K562 (cell line): ENCODE measurements at regions not wholly inside any gene's neighbourhood (a gene's known extent, or its start where the extent isn't known, plus 50 kb on each side); places are given as distances from the start of the nearest gene placed in this dataset.

ENCODE experiments used
- ATAC-seq: fragments of 200-7000 bp; cut with Tn5 transposase; 3 replicates; pipeline ENCODE4 v1.9.1; 2020; ENCODE audit warnings: moderate library complexity
- BruUV-seq: library from RNA; stranded (reverse); fragments of 400-500 nt; replicated peaks from 2 replicates; lab custom pipeline; 2021; lab: Mats Ljungman, UMichigan
- CTCF ChIA-PET: fragments of 300-600 bp; formaldehyde crosslinking; extraction: SDS; loops from one replicate; lab custom pipeline; 2021; ENCODE audit warnings: low intra/inter-chr PET ratio; lab: Yijun Ruan, JAX
- POLR2A ChIA-PET: fragments of 300-600, 350-650 bp; sonication (Branson Sonifier 250); formaldehyde crosslinking; extraction: SDS; loops from one replicate; lab custom pipeline; 2021; ENCODE audit warnings: antibody characterized with exemption, inconsistent platforms; lab: Yijun Ruan, JAX
- DNase-seq, 4 experiments: peaks; one replicate each; pipeline versions ENCODE4 v3.0.0 to v3.0.0-alpha.2; 2011 to 2018; ENCODE audit warnings: low spot score in 3 of 4, mixed read lengths in 3 of 4; ENCODE audit errors: extremely low read depth in 1 of 4
- FAIRE-seq: peaks from 2 replicates; lab custom pipeline; 2011; peaks lifted over from hg19 to GRCh38; lab: Jason Lieb, UNC
- H2AFZ ChIP-seq: 2 replicates; pipeline ENCODE4 v1.6.0; 2011; ENCODE audit warnings: low read depth, low read length, control low read depth, inconsistent platforms
- H3K27ac ChIP-seq: fragments of 200-600 bp; 3 replicates; pipeline ENCODE4 v1.8.0; 2011; ENCODE audit warnings: low read depth, mild to moderate bottlenecking, control low read depth, inconsistent platforms, low read length, moderate library complexity, mixed read lengths; ENCODE audit errors: extremely low read depth
- H3K27me3 ChIP-seq, 2 experiments: fragments of 300-600 bp in 1 of 2; 2 replicates in 1 of 2; 3 replicates in 1 of 2; pipeline versions ENCODE4 v1.6.0 to v1.8.0; 2011; ENCODE audit warnings: inconsistent platforms in 2 of 2, low read length in 2 of 2, mild to moderate bottlenecking in 1 of 2, mixed read lengths in 1 of 2, moderate library complexity in 1 of 2; ENCODE audit not compliant: control insufficient read depth in 2 of 2, insufficient read depth in 2 of 2
- H3K36me3 ChIP-seq: fragments of 300-600 bp; 3 replicates; pipeline ENCODE4 v1.8.0; 2011; ENCODE audit warnings: mild to moderate bottlenecking, low read length, inconsistent platforms; ENCODE audit not compliant: control insufficient read depth, insufficient read depth
- H3K4me1 ChIP-seq, 2 experiments: fragments of 200-600 bp in 1 of 2; replicated peaks in 1 of 2; 2 replicates in 1 of 2; 3 replicates in 1 of 2; pipeline versions ENCODE4 v1.5.1 to v1.8.0; 2011; ENCODE audit warnings: inconsistent platforms in 2 of 2, low read length in 2 of 2, mild to moderate bottlenecking in 1 of 2, mixed read lengths in 1 of 2, moderate library complexity in 1 of 2; ENCODE audit not compliant: control insufficient read depth in 2 of 2, insufficient read depth in 2 of 2
- H3K4me2 ChIP-seq: 2 replicates; pipeline ENCODE4 v1.6.1; 2011; ENCODE audit warnings: low read length, control low read depth, inconsistent platforms, mixed read lengths; ENCODE audit not compliant: insufficient read depth
- H3K4me3 ChIP-seq: fragments of 200-600 bp; sonication (generic), shearing (Covaris generic); 2 replicates; pipeline ENCODE4 v1.5.1; 2016; ENCODE audit warnings: control low read depth, inconsistent platforms
- H3K79me2 ChIP-seq: fragments of 200-600 bp; 3 replicates; pipeline ENCODE4 v1.8.0; 2011; ENCODE audit warnings: low read length, inconsistent platforms; ENCODE audit not compliant: control insufficient read depth, insufficient read depth
- H3K9ac ChIP-seq, 2 experiments: 2 replicates each; pipeline versions ENCODE4 v1.6.0 to v1.6.1; 2011; ENCODE audit warnings: low read depth in 2 of 2, low read length in 2 of 2, control low read depth in 1 of 2, inconsistent platforms in 1 of 2, mild to moderate bottlenecking in 1 of 2, mixed read lengths in 1 of 2; ENCODE audit not compliant: insufficient read depth in 1 of 2
- H3K9me1 ChIP-seq: one replicate; pipeline ENCODE4 v1.6.0; 2011; ENCODE audit warnings: inconsistent platforms, mild to moderate bottlenecking, low read length, moderate library complexity; ENCODE audit not compliant: control insufficient read depth, insufficient read depth
- H3K9me3 ChIP-seq: replicated peaks from 2 replicates; pipeline ENCODE4 v1.5.1; 2011; ENCODE audit warnings: low read depth, low read length, inconsistent platforms; ENCODE audit not compliant: control insufficient read depth, insufficient read depth
- H4K20me1 ChIP-seq: replicated peaks from 2 replicates; pipeline ENCODE4 v1.6.1; 2011; ENCODE audit warnings: low read length, inconsistent platforms, mixed read lengths; ENCODE audit not compliant: control insufficient read depth, insufficient read depth
- ATF4 ChIP-seq: fragments of 450-650 bp; formaldehyde crosslinking; IDR thresholded peaks from 2 replicates; pipeline ENCODE4 v1.4.0; 2022; ENCODE audit warnings: mild to moderate bottlenecking, moderate library complexity
- CBFA2T2 ChIP-seq: fragments of 450-650 bp; conservative IDR thresholded peaks from 2 replicates; pipeline ENCODE4 v1.6.1; 2017; ENCODE audit warnings: mild to moderate bottlenecking
- CBFA2T3 ChIP-seq: fragments of 450-650 bp; IDR thresholded peaks from 2 replicates; pipeline ENCODE4 v1.6.1; 2017
- MAFF ChIP-seq: IDR thresholded peaks from 2 replicates; pipeline ENCODE4 v1.6.1; 2012; ENCODE audit warnings: low read length, improper control_type of control experiment
- MCM2 ChIP-seq: fragments of 450-650 bp; IDR thresholded peaks from 2 replicates; pipeline ENCODE4 v1.6.1; 2017; ENCODE audit warnings: low read depth, mild to moderate bottlenecking
- POLR2B ChIP-seq: fragments of 450-650 bp; IDR thresholded peaks from 2 replicates; pipeline ENCODE4 v1.6.1; 2018; ENCODE audit warnings: low read depth; ENCODE audit not compliant: partially characterized antibody
- RBM22 ChIP-seq: fragments of 200-400 bp; formaldehyde crosslinking; IDR thresholded peaks from 2 replicates; pipeline ENCODE4 v1.6.1; 2018; ENCODE audit warnings: low read length, low read depth; ENCODE audit not compliant: poor library complexity, severe bottlenecking
- RBM39 ChIP-seq: fragments of 200-400 bp; formaldehyde crosslinking; optimal IDR thresholded peaks from 2 replicates; pipeline ENCODE3; 2018; ENCODE audit warnings: low read depth, low read length
- SRSF3 ChIP-seq: fragments of 200-400 bp; formaldehyde crosslinking; IDR thresholded peaks from 2 replicates; pipeline ENCODE4 v1.6.1; 2016; ENCODE audit warnings: mild to moderate bottlenecking, low read length, moderate library complexity; ENCODE audit not compliant: insufficient read depth
- ZNF253 ChIP-seq: fragments of 250-450 bp; sonication (Bioruptor Pico); conservative IDR thresholded peaks from 2 replicates; pipeline ENCODE4 v1.6.1; 2021; ENCODE audit warnings: mild to moderate bottlenecking
- ZNF324 ChIP-seq: fragments of 250-450 bp; sonication (Bioruptor Pico); IDR thresholded peaks from 2 replicates; pipeline ENCODE4 v1.4.0; 2020; ENCODE audit warnings: mild to moderate bottlenecking
- WGBS: fragments of 100-300 bp; shearing (Covaris generic); methylation state at CpG from one replicate; pipeline ENCODE4 v1.1.6; 2016; ENCODE audit warnings: low coverage, mixed read lengths; ENCODE audit not compliant: insufficient coverage; ENCODE audit errors: missing lambda C conversion rate; 5-methylcytosine and 5-hydroxymethylcytosine counted together
- in situ Hi-C: fragments of 300-500 bp; cut with MboI; formaldehyde crosslinking; loops from 4 replicates; pipeline ENCODE4 v1.15.0; 2018; ENCODE audit warnings: inconsistent platforms, mixed read lengths
- intact Hi-C: fragments of 100-400 bp; cut with micrococcal nuclease; formaldehyde crosslinking; loops from 2 replicates; pipeline ENCODE4 v1.14.2; 2022
- TF ChIP-seq, protein P1 (sequence below), 3 experiments: fragments of 200-800 bp in 1 of 3; fragments of 250-450 bp in 1 of 3; fragments of 450-650 bp in 1 of 3; sonication (Bioruptor Pico) in 1 of 3; sonication (Bioruptor generic) in 1 of 3; formaldehyde crosslinking in 1 of 3; IDR thresholded peaks; 2 replicates each; pipeline versions ENCODE4 v1.6.1 to v1.8.0; 2016 to 2022; ENCODE audit warnings: mild to moderate bottlenecking in 2 of 3, missing genetic modification characterization in 2 of 3, missing compliant biosample characterization in 1 of 3, moderate library complexity in 1 of 3
- TF ChIP-seq, protein P2 (sequence below): fragments of 450-650 bp; formaldehyde crosslinking; IDR thresholded peaks from 2 replicates; pipeline ENCODE4 v1.4.0; 2020; ENCODE audit warnings: mild to moderate bottlenecking, moderate library complexity

- TF ChIP-seq, protein P1, sequence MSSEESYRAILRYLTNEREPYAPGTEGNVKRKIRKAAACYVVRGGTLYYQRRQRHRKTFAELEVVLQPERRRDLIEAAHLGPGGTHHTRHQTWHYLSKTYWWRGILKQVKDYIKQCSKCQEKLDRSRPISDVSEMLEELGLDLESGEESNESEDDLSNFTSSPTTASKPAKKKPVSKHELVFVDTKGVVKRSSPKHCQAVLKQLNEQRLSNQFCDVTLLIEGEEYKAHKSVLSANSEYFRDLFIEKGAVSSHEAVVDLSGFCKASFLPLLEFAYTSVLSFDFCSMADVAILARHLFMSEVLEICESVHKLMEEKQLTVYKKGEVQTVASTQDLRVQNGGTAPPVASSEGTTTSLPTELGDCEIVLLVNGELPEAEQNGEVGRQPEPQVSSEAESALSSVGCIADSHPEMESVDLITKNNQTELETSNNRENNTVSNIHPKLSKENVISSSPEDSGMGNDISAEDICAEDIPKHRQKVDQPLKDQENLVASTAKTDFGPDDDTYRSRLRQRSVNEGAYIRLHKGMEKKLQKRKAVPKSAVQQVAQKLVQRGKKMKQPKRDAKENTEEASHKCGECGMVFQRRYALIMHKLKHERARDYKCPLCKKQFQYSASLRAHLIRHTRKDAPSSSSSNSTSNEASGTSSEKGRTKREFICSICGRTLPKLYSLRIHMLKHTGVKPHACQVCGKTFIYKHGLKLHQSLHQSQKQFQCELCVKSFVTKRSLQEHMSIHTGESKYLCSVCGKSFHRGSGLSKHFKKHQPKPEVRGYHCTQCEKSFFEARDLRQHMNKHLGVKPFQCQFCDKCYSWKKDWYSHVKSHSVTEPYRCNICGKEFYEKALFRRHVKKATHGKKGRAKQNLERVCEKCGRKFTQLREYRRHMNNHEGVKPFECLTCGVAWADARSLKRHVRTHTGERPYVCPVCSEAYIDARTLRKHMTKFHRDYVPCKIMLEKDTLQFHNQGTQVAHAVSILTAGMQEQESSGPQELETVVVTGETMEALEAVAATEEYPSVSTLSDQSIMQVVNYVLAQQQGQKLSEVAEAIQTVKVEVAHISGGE (CRISPR knock-in tag; IDR thresholded peaks at IDR 0.05), result no peak
- no peak for TF ChIP-seq MCM2
Measured at GRCh38 chr1:67514786-67515185, 84.6 kb upstream of the SERBP1 start (continued).

GRCh38 chr1:67515324-67516080, 85.3 kb upstream of the SERBP1 start:
- ChIA-PET POLR2A (interaction anchor here (0.7 kb wide), 1 partner anchor 63 kb away, joined by 3 read pairs; no protein-coding TSS in a partner anchor), CTCF (no interaction called here)
- H3K9ac ChIP-seq, result no peak overlapping the region
- H3K4me1 ChIP-seq, result no peaks in the 10 kb centered on the region; a peak in 2 of 5 replicates
- H3K79me2 ChIP-seq, result no peaks in the 10 kb centered on the region
- H3K4me2 ChIP-seq, result no peak overlapping the region
- ATAC-seq, result peak; percentile 41; the same call in 2 of the 3 replicates
- no peak overlapping the region for H3K4me3 ChIP-seq
- no TSS peak for BruUV-seq
- no peak for FAIRE-seq
- H4K20me1 ChIP-seq, result no peaks in the 10 kb centered on the region
- no peaks in the 10 kb centered on the region for H3K27me3 ChIP-seq
- H3K27ac ChIP-seq, result no peak overlapping the region
- peaks cover 2% of the 10 kb centered on the region; the same call in 1 of the 2 replicates for H3K9me3 ChIP-seq
- WGBS, result 35% methylated on average over 2 of the region's 2 CpGs
- intact Hi-C loops (no loop called here), in situ Hi-C loops (no loop called here)
- H2AFZ ChIP-seq, result no peak overlapping the region
- no peaks in the 10 kb centered on the region for H3K9me1 ChIP-seq
- TF ChIP-seq ZNF253 (CRISPR knock-in tag), result no peak
- no peak for TF ChIP-seq MAFF
- peak; percentile 22 for TF ChIP-seq CBFA2T2
- TF ChIP-seq ATF4, result no peak
- no peak for TF ChIP-seq ZNF324 (CRISPR knock-in tag)
- no peak for TF ChIP-seq SRSF3
- no peak for TF ChIP-seq RBM39
- TF ChIP-seq, protein P2, sequence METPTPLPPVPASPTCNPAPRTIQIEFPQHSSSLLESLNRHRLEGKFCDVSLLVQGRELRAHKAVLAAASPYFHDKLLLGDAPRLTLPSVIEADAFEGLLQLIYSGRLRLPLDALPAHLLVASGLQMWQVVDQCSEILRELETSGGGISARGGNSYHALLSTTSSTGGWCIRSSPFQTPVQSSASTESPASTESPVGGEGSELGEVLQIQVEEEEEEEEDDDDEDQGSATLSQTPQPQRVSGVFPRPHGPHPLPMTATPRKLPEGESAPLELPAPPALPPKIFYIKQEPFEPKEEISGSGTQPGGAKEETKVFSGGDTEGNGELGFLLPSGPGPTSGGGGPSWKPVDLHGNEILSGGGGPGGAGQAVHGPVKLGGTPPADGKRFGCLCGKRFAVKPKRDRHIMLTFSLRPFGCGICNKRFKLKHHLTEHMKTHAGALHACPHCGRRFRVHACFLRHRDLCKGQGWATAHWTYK (CRISPR knock-in tag), result no peak
- no peak for TF ChIP-seq RBM22
- peak; percentile 50 for TF ChIP-seq CBFA2T3
- no peak for TF ChIP-seq POLR2B
- no peaks in the 10 kb centered on the region for H3K36me3 ChIP-seq
- DNase-seq, result peak in 1 of 4 experiments; percentile 32
